ENCODE measurements at regions not wholly inside any gene's neighbourhood (a gene's known extent, or its start where the extent isn't known, plus 50 kb on each side); places are given as distances from the start of the nearest gene placed in this dataset.

DNA sequence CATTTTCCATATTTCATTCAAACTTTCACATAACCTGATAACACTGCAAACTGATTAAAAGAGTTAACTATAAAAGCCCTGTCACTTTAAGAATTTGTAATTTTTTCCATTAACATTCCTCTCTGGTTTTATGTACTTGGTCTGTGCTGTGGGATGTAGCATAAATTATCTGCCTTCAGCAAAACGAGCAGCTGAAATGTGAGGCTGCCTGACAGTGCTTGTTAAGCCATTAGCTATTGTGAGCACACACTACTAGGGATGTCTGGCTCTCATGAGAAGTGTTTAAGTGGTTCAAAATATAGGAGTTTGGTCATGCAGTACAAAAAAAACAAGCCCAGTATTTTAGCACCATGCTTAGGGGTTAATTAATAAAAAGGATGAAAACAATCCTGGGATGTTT is 63.0 kb downstream of the HOXA1 start:
- TF ChIP-seq, protein P1, sequence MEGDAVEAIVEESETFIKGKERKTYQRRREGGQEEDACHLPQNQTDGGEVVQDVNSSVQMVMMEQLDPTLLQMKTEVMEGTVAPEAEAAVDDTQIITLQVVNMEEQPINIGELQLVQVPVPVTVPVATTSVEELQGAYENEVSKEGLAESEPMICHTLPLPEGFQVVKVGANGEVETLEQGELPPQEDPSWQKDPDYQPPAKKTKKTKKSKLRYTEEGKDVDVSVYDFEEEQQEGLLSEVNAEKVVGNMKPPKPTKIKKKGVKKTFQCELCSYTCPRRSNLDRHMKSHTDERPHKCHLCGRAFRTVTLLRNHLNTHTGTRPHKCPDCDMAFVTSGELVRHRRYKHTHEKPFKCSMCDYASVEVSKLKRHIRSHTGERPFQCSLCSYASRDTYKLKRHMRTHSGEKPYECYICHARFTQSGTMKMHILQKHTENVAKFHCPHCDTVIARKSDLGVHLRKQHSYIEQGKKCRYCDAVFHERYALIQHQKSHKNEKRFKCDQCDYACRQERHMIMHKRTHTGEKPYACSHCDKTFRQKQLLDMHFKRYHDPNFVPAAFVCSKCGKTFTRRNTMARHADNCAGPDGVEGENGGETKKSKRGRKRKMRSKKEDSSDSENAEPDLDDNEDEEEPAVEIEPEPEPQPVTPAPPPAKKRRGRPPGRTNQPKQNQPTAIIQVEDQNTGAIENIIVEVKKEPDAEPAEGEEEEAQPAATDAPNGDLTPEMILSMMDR (IDR thresholded peaks at IDR 0.05; ENCODE audit: unreplicated experiment), result no peak
- H3K4me1 Mint-ChIP-seq (ENCODE audit: unreplicated experiment), result peaks cover 4% of the 10 kb centered on the region
- no peak overlapping the region for H3K27ac Mint-ChIP-seq (ENCODE audit: unreplicated experiment)
- no peaks in the 10 kb centered on the region for H3K36me3 Mint-ChIP-seq (ENCODE audit: low read depth, unreplicated experiment)
- H3K9me3 Mint-ChIP-seq (ENCODE audit: unreplicated experiment), result no peaks in the 10 kb centered on the region
- H3K27me3 Mint-ChIP-seq (ENCODE audit: unreplicated experiment), result no peaks in the 10 kb centered on the region
- no peak overlapping the region for H3K4me3 Mint-ChIP-seq (ENCODE audit: unreplicated experiment)
- no peak for DNase-seq (ENCODE audit: low spot score)

DNA sequence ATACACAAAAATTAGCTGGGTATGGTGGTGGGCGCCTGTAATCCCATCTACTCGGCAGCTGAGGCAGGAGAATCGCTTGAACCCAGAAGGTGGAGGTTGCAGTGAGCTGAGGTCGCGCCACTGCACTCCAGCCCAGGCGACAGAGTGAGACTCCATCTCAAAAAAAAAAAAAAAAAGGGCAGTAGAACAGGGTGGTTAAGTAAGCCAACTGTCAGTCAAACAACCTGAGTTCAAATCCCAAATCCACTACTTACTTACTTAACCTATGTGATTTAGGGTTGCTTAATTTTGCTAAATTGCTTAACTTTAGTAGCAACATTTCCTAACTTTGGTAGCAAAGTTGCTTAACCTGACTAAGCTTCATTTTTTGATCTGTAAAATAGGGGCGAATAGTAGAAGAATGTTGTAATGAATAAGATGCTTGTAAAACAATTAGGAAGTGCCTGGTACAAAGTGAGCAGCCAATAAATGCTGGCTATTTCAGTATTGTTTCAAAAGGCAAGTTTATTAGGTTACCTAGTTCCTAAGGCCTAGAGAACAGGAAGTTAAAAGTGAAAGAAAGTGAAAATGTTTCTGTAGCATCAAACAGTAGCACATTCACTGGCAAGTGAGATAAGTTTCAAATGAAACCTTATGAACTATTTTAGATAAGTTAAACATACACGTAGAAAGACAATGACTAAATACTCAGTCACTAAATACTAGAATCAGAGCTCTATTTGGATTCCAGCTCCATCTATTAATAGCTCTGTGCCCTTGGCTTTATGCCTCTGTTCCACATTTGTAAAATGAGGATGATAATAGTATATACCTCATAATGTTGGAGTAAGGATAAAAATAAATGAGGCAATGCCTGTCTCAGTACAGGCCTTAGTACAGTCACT is 64.3 kb downstream of the HOXA1 start:
- peaks cover 4% of the 10 kb centered on the region for H3K4me1 Mint-ChIP-seq (ENCODE audit: unreplicated experiment)
- no peaks in the 10 kb centered on the region for H3K36me3 Mint-ChIP-seq (ENCODE audit: low read depth, unreplicated experiment)
- H3K4me3 Mint-ChIP-seq (ENCODE audit: unreplicated experiment), result no peak overlapping the region
- H3K27ac Mint-ChIP-seq (ENCODE audit: unreplicated experiment), result no peak overlapping the region
- no peaks in the 10 kb centered on the region for H3K9me3 Mint-ChIP-seq (ENCODE audit: unreplicated experiment)
- DNase-seq (ENCODE audit: low spot score), result no peak
- TF ChIP-seq, protein P1 (IDR thresholded peaks at IDR 0.05; ENCODE audit: unreplicated experiment), result no peak
- H3K27me3 Mint-ChIP-seq (ENCODE audit: unreplicated experiment), result no peaks in the 10 kb centered on the region

DNA sequence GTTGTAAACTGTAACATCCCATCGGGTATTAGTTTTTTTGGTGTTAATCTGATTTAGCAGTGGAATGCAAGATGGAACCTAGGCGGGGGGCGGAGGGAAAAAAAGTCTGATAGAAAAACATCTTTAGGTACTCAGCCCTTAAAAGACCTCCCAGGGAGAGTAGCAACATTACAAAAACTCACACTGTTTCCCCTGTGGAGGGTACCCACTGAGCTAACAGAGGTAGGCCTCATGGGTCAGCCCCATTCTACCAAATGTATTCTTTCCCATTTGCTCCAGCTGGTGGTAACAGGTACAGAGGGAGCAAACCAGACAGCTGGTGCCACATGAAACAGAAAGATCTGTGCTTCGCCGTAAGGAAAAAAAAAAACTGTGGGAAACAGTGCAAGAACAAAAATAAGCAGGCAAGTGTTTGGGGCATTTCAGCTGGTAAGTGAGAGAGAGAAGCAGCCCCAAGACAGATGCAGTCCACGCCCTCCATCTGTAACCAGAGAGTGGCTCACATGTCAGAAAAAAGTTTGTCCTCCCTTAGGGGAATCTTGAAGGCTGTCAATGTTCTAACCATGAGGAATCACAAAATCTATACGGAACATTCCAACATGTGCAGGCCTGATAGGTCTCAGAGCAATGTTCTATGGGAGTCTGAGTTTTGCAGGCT is 65.3 kb downstream of the HOXA1 start:
- DNase-seq (ENCODE audit: low spot score), result no peak
- Mint-ChIP-seq H3K9me3 (ENCODE audit: unreplicated experiment) (no peaks in the 10 kb centered on the region), H3K27ac (ENCODE audit: unreplicated experiment) (no peak overlapping the region), H3K36me3 (ENCODE audit: low read depth, unreplicated experiment) (no peaks in the 10 kb centered on the region), H3K4me3 (ENCODE audit: unreplicated experiment) (no peak overlapping the region), H3K4me1 (ENCODE audit: unreplicated experiment) (peaks cover 4% of the 10 kb centered on the region), H3K27me3 (ENCODE audit: unreplicated experiment) (no peaks in the 10 kb centered on the region)
- TF ChIP-seq, protein P1 (IDR thresholded peaks at IDR 0.05; ENCODE audit: unreplicated experiment), result no peak

DNA sequence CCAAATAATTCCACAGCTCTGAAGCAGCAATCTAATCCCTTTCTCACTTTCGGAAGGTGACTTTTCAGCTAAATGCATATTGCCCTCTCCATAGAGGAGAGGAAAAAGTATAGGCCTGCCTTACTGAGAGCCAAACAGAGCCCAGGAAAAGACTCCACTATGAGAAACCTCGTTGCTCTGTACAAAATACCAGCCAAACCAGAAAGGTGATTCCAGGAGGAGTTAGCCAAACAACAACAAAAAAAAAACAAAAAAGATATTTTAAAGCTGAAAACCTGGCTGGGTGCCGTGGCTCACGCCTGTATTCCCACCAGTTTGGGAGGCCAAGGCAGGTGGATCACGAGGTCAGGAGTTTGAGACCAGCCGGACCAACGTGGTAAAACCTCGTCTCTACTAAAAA is 70.5 kb downstream of the HOXA1 start:
- DNase-seq (ENCODE audit: low spot score), result no peak
- H3K36me3 Mint-ChIP-seq (ENCODE audit: low read depth, unreplicated experiment), result no peaks in the 10 kb centered on the region
- no peak overlapping the region for H3K27ac Mint-ChIP-seq (ENCODE audit: unreplicated experiment)
- no peaks in the 10 kb centered on the region for H3K27me3 Mint-ChIP-seq (ENCODE audit: unreplicated experiment)
- TF ChIP-seq, protein P1 (IDR thresholded peaks at IDR 0.05; ENCODE audit: unreplicated experiment), result no peak
- no peak overlapping the region for H3K4me3 Mint-ChIP-seq (ENCODE audit: unreplicated experiment)
- no peaks in the 10 kb centered on the region for H3K9me3 Mint-ChIP-seq (ENCODE audit: unreplicated experiment)
- H3K4me1 Mint-ChIP-seq (ENCODE audit: unreplicated experiment), result no peaks in the 10 kb centered on the region

DNA sequence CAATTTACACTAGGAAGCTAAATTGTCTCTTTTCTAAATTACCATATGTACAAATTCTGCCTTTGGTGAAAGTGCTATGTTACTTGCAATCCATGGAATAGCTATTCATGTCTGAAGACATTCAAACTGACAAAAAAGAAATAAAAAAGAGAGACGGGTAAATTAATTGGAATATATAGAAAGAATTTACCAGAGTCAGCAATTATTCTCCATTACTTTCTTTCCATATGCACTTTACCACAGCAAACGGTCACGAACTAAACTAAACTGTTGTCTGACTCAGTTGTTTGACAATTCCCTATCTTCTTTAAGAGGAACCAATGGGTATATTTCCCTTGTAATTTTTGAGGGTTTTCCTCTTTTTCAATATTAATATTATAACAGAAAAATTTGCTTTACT is 85.7 kb downstream of the HOXA1 start:
- Mint-ChIP-seq H3K27me3 (ENCODE audit: unreplicated experiment) (no peaks in the 10 kb centered on the region), H3K4me1 (ENCODE audit: unreplicated experiment) (no peaks in the 10 kb centered on the region), H3K27ac (ENCODE audit: unreplicated experiment) (no peak overlapping the region), H3K36me3 (ENCODE audit: low read depth, unreplicated experiment) (peaks cover 12% of the 10 kb centered on the region), H3K4me3 (ENCODE audit: unreplicated experiment) (no peak overlapping the region), H3K9me3 (ENCODE audit: unreplicated experiment) (no peaks in the 10 kb centered on the region)
- TF ChIP-seq, protein P1 (IDR thresholded peaks at IDR 0.05; ENCODE audit: unreplicated experiment), result no peak
- no peak for DNase-seq (ENCODE audit: low spot score)
